ENCODE measurements at regions not wholly inside any gene's neighbourhood (a gene's known extent, or its start where the extent isn't known, plus 50 kb on each side); places are given as distances from the start of the nearest gene placed in this dataset.

DNA sequence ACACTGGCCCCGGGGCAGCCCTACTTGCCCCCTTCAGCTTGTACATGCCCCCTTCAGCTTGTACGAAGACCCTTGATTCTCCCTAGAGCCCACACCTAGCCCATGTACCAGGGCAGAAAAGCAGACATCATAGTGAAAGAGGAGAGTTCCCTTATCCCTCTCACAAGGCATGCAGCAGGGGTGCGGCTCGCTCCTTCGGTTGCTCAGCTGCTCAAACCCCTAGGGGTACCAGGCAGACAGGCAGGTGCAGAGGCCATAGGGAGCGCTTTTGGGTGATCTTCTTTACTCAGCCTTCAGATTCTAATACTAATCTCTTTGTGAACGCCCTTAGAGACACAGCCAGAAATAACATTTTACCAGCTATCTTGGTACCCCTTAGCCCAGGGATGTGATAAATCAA is 286.3 kb downstream of the NPIPA8 start:
- DNase-seq, result peak in 1 of 3 experiments; percentile 11

DNA sequence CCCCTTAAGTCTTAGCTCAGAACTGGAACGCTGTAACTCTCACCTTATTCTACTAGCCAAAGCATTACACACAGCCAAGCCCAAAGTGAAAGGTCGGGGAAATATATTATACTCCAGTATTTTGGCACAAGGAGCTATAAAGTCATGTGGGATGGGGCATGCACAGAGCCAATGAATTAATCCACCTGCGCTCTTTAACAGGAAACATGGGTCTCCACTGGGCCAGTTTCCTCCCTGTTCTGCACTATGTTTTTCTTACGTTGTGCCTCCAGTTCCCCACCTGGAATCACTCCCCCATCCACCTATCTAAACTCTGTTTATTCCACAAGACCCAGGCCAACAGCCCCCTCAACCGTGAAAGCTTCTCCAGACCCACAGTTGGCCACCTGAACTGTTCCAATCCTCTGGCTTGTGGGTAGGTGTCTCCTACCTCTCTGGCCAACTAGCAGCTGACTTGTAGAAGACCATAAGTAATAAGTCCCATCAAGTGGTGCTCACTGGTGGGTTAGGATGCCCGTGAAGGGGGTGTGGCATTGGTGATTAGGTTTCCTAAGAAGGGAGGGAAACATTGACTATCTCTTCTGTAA is 286.9 kb downstream of the NPIPA8 start:
- DNase-seq, result no peak

DNA sequence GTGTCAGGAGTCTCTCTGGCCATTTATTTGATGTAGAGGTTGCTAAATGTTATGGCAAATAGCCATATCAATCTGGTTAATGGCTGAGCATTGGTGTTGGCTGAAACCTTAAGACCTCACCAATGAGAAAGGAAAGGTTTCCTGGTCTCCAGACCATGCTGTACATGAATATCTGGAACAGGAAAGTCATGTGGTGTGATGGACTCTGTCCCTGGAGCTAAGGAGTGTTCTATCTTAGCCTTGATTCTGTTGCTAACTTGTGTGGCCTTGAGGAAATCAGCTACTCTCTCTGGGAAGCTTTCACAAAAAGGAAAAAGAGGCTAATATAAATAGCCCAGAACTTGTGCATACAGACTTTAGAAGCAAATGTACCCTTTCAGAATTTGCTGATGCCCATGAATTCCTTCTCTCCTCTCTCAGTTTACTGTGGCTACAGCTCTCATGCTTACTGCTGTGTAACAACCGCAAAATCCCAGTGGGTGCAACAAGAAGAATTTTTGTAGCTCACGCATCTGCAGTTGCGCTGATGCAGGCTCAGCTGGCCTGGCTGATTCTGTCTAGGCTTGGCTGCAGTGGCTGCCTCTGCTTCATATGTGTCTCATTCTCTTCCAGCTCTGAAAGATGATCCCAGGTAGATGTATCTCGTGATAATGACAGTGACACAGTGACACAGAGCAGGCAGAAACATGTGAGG is 287.5 kb downstream of the NPIPA8 start:
- no peak for DNase-seq

DNA sequence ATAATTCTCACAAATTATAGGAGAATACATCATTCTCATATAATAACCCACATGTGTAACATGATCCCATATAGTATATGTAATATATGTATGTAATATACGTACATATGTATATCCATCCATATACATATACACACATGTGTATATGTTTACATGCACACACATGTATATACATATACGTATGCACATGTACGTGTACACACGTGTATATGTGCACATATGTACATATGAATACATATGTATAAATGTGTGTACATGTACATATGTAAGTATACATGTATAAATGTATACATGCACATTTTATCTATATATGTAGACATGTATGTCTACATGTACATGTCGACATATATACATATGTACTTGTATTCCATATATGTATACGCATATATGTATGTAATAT is 288.8 kb downstream of the NPIPA8 start:
- DNase-seq, result no peak

DNA sequence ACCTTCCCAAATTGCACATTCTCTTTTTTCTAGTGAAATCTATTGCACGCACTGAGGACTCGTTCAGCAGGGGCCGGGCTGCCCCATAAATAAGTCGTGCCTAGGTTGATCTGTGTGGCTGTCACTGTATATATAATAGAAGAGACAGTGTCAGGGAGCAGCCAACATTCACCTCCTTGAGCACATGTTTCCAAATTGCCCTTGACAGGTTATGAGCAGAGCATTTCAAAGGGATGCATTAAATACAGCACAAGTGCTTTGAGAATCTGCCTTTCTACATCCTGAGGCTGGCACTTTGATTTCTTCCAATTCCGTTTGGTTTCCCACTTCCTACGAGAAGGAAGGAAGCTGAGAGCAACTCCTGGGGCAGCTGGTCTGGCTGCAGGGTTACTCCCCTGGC is 291.2 kb downstream of the NPIPA8 start:
- DNase-seq, result no peak

DNA sequence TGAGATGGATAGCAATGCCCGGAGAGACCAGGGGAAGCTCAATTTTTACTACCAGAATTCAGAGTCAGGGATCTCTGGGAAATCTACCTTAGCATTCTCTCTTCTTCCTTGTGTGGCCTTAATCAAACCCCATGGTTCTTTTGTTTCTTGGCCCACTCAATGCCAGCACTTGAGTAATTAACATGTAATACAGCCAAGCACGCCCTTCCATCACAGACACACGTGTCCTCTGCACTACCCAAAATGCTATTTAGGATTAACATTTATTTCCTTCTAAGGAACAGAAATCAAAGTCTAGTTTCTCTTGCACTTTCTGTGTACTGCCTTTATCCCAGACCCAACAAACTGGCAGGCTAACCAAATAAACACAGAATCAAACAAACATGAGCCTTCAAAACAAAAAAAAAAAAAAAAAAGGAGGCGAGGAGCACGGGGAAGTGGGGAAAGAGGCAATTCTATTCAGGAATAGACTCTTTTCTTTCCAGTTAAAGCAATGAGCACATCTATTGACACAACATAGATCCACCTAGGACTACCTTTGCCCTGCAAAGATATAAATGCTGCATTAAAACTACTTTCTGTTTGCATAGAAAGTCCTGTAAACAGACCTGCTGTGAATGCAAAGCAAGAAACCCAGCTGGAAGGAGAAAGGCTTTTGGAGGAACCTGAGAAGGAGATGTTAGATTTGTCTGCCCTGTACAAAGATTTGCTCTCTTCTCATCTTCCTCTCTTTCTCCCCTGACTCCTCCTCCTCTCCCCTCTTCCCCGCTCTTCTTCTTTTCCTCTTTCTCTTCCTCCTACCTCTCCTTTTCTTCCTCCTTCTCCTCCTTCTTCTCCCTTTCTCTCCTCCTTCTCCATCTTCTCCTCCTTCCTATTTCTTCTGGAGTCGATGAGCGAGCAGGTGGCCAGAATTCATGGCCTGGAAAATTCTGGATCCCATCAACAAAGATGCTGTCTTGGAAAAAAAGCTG is 294.4 kb downstream of the NPIPA8 start:
- DNase-seq, result peak in 2 of 3 experiments; percentile 5 to 49

DNA sequence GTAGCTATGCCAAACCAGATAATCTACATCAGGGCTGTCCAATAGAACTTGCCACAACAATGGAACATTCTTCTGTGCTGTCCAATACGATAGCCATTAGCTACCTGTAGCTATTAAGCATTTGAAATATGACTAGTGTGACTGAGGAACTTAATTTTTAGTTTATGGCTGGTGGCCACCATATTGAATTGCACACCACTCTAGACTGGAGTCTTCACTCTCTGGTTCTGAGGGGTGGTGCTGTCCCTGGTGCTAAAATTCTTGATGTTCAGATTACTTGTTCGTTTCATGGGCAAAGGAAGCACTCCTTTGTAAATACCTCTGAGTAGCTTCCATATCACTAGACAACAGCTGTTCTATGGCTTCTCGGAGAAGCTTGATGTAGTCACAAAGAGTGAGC is 296.6 kb downstream of the NPIPA8 start:
- DNase-seq, result no peak

DNA sequence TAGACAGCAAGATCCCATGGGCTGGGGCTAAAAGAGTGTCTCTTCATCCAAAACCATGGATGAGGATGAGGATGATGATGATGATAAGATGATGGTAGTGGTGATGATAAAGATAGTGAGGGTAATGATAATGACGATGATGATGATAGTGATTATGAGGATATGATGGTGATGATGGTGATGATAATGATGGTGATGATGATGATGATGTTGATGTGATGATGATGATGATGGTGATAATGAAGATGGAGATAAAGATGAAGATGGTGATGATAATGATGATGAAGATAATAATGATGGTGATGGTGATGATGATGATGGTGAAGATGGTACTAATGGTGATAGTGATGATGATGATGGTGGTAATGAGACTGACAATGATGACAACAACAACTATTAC is 299.5 kb downstream of the NPIPA8 start:
- DNase-seq, result no peak

DNA sequence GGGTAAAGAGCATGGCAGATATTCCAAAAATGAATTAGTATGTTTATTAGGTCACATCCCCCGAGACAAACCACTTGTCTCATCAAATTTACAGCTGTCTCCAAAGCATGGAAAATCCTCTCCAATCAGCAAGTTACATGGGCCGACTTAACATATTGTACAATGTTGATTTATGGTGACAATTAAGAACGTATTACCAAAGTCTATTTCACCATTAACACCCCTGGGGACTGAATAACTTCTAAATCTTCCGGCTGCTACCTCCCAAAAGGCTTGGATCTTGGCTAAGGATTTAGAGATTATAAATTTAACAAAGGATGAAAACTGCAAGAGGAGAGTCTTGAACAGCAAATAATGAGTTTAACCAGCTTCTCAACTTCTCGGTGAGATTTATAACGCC is 311.9 kb downstream of the NPIPA8 start:
- peak in 1 of 3 experiments; percentile 21 for DNase-seq

DNA sequence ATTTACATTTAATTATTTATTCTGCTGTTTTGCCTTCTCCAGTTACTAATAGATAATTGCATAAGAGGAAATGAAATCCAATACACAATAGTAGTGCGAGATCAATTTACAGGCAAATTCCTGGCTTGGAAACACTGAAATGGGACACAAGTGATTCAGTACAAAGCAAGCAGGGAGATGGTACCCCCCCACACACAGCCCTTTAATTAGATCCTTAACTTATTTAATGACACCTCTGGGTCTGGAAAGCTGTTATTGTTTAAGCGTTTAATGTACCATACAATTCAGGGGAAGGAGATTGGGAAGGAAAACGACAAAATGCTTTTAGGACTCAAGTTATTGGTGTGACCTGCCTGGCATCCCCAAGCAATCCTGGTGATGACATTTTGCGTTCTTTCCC is 318.2 kb downstream of the NPIPA8 start:
- peak in 2 of 3 experiments; percentile 2 to 63 for DNase-seq

DNA sequence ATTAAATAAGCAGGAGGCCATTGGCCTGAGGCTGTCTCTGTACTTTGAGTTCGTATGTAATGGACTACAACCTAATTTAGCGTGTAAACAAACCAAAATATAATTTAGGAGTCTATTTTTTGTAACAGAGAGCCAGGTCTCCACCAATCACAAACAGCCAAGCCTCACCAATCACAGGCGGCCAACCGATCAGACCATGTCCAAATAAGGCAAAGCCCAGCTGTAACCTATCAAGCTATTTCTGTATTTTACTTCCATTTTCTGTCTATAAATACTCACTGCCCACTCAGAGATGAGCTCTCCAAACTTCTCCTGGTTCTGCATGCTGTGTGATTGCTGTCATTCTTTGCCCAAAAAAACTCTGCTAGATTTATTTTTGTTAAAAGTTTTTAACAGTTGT is 322.7 kb downstream of the NPIPA8 start:
- DNase-seq, result no peak

DNA sequence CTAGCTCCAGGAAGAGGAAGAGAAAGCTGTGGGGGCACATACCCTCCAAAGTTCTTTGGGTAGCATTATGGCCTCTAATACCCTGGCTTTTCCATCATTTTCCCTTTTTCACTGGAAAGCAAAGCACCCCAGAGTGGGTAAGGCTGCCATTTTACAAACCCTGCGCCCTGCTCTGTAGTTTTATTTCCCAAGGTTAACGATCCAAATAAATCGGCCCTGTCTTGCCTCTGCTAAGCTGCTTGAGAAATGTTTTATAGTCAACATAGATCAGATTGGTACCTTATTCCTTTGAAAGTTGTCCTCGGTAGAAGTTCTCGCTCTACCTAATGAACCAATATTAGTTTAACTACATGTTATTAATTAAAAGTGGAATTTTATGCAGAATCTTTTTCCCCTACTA is 328.2 kb downstream of the NPIPA8 start:
- no peak for DNase-seq

DNA sequence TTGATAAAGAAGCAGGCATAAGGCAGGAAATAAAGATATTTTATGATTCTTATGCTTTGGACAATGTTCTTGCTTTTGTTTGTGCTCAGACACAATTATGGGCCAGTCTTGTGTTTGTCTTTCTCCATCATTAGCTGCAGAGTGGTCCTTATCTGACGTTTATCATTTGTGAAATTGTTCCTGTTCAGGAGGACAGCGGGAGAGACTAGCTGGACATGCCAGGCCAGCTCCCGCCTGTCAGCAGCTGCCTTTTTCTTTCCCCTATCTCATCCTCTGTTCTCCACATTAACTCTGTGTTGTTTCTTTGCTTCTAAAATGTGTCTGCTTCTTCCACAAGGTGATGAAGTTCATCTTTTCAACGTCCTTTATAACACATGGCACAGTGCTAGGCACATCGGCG is 333.5 kb downstream of the NPIPA8 start:
- peak in 1 of 3 experiments; percentile 46 for DNase-seq

DNA sequence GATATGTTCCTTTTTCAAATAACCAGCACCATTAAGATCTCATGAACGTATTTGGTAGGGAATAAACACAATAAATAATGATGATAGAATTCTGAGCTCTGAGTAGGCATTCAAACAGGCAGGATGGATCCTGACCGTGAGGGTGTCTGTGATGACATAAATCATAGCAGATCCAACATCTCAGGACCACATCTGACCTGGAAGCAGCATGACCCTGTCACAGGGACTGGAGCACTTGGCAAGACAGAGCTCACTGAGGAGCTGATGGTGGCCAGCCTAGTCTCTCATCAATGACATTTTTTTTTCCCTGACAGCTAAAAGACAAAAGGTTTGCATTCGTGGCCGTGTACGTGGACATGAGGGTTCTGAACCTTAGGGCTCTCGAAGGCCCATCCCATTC is 337.5 kb downstream of the NPIPA8 start:
- no peak for DNase-seq

DNA sequence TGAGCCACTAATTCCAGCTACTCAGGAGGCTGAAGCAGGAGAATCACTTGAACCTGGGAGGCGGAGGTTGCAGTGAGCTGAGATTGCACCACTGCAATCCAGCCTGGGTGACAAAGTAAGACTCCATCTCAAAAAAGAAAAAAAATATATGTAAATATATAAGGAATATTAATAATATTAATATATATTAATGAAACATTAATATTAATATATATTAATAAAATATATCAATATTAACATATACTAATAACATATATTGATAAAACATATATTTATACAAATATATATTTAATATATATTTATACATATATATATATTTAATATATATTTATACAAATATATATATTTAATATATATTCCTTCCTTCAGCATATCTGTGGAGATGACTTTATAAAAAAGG is 338.0 kb downstream of the NPIPA8 start:
- DNase-seq, result no peak

DNA sequence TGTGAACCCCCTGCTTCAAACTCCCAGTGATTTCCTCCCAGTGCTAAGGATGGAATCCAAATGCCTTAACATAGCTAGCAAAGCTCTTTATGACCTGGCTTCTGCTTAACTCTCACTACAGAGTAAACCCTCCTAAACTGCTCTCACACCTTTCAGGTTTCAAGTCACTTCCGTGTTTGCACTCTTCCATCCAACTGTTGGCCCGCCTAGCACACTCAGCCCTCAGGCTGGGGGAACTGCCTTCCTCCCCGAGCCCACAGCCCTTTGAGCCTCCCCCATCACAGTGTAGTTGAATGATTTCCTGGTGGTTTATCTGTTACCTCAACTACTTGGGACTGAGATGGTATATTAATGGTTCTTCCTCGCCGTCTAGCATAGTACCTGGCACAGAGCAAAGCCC is 342.5 kb downstream of the NPIPA8 start:
- no peak for DNase-seq

DNA sequence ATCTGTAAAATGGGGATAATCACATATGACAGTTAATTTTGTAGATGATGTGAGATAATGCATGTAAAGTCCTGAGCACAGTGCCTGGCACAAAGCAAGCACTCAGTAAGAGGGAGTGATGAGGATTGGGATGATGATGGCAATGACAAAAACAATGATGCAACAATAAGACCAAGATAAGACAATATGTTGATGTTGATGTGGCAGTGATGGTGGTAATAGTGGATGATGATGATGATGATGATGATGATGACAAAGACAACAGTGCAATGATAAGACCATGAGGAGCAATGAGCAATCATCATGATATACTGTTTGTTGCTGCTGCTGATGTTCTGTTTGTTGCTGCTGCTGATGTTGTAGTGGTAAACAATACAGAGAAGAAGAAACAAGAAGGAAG is 344.1 kb downstream of the NPIPA8 start:
- DNase-seq, result no peak

DNA sequence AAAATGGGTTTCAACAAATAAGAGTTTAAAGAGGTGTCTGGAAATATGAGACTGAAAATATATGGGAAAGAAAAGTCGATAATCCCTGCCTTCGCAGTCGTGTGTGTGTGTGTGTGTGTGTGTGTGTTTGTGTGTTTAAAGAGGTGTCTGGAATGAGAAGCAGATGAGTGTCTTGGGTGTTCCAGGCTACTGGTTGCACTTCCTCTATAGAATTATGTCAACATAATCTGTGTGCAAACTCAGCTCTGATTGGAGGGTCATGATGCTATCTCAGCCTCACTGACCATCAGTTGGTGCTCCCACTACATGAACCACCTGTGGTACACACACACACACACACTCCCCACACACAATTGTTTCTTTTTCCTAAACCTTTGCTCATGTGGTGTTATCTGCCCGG is 347.3 kb downstream of the NPIPA8 start:
- DNase-seq, result no peak

DNA sequence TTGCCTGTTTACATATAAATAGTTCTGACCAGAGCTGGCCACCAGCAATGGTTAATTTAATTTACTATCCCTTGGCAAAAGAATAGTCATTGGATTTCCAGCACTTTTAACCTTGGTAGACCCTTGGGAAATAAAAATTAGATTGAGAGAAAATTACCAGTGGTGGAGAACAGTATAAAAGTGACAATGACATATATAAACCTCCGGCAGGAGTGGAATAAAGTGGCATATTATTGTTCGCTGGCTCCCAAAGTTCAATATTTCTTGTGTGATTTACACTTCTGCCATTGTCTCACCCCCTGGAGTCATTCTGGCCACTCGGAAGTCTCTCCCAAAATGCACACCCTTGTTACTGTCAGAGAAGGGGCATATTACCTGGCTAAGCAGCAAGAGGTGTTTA is 347.7 kb downstream of the NPIPA8 start:
- DNase-seq, result no peak

DNA sequence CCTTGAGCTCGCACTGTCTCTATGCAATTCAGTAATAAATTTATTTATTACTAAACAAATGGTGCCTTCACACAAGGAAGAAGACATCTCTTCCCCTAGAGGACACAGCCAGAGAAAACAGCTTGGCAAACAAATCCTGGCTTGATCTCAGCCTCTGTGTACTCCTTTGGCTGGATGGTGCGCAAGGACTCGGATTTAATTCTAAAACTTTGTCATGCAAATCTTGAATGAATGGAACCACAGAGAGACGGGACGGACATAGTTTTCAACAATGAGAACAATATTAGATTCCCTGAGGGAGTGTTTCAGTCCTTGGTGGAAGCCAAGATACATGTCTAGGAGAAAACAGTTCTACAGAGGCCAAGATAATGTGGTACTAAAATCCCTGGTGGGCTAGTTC is 349.5 kb downstream of the NPIPA8 start:
- DNase-seq, result no peak

DNA sequence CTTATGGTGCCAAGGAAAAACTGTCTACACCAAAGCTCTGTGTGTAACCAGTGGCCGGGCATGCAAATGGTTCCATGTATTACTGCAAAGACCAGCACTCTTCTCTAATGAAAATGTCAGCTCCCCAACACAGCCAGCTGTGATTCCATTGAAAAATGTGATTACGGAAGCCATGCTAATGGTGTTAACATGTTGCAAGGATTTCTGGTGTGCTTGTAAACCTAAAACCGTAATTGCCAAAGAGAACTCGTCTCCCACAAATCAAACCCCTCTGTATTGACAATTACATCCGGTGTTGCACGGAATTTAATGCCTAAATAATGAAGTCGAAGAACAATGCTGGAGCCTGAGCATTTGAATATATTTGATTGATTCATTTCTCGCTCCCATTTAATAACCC is 351.7 kb downstream of the NPIPA8 start:
- peak in 2 of 3 experiments; percentile 60 to 88 for DNase-seq

DNA sequence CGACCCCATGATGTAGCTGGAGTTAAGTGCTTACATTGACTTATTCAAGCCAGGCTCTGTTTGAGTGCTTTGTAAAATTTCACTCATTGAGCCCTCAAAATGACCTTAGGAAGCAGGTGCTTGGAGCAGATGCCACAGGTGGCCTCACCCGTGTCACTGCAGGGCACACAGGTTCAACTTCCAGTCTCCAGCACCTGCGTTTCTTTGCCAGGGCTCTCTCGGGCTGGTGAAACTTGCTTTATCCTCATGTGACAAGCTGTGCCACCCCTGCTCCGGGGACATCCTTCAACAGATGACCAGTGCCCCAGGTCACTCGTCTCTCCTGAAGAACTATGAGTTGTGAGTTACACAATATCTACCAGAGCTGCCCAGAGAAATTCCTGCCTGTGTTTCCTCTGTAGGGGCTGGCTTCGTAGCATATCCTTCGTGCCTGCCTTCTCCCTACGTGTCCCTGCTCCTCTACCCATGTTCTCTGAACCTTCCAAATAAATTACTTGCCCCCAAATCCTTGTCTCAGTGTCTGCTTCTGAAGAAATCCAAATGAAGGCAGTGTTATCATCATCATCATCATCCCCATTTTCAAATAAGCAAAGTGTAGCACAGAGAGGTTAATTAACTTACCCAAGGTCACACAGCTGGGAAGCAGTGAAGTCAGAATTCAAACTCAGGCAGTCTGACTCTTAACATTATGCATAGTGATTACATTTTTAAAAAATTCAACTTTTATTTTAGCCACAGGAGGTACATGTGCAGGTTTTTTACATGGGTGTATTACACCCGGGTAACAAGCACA is 352.5 kb downstream of the NPIPA8 start:
- DNase-seq, result peak in 2 of 3 experiments; percentile 36 to 74

DNA sequence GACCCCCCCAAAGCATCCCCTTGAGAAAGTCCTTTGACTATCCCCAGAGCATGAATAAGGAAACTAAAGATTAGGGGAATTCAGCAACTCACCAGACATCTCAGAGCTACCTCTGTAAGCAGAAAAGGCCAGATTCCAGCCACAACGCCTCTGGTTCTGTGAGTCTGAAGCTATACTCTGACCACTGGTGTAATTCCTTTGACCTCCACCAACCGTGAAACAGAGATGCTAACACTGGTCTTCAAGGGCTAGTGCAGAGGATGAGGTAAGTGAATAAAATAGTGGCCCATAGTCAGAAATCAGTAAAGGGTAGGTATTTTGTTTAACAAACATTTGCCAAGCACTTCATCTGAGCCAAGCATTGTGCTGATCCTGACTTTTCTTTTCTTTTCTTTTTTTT is 353.4 kb downstream of the NPIPA8 start:
- no peak for DNase-seq

Data from NCI-H1417 (cell line).